ENCODE measurements at regions not wholly inside any gene's neighbourhood (a gene's known extent, or its start where the extent isn't known, plus 50 kb on each side); places are given as distances from the start of the nearest gene placed in this dataset.

DNA sequence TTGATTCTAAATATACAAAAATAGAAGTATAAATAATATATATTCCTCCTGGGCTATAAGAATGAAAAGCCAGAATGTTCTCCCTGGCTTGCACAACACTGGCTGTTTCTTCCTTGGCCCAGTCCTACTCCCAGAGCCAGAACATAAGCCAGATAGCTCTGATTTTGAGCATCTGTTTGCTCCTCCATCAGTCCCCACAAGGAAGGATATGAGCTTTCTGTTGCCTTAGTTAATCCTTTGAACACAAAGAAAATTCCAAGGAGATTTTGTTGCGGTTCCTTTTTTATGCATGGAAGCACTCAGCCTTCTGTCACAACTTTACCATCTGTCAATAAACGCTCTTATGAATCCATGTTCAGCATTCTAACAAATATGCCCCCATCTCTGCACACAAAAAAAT, 361.8 kb downstream of the IPMK start:
- no peak overlapping the region for H3K27ac ChIP-seq (replicated peaks)
- H3K4me3 ChIP-seq = no peak overlapping the region
- no peaks in the 10 kb centered on the region for H3K27me3 ChIP-seq (ENCODE audit: low read depth)
- DNase-seq = no peak
- TF ChIP-seq, protein P1, sequence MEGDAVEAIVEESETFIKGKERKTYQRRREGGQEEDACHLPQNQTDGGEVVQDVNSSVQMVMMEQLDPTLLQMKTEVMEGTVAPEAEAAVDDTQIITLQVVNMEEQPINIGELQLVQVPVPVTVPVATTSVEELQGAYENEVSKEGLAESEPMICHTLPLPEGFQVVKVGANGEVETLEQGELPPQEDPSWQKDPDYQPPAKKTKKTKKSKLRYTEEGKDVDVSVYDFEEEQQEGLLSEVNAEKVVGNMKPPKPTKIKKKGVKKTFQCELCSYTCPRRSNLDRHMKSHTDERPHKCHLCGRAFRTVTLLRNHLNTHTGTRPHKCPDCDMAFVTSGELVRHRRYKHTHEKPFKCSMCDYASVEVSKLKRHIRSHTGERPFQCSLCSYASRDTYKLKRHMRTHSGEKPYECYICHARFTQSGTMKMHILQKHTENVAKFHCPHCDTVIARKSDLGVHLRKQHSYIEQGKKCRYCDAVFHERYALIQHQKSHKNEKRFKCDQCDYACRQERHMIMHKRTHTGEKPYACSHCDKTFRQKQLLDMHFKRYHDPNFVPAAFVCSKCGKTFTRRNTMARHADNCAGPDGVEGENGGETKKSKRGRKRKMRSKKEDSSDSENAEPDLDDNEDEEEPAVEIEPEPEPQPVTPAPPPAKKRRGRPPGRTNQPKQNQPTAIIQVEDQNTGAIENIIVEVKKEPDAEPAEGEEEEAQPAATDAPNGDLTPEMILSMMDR (IDR thresholded peaks at IDR 0.05; ENCODE audit: borderline replicate concordance) = no peak
- no peaks in the 10 kb centered on the region for H3K36me3 ChIP-seq
- peaks cover 8% of the 10 kb centered on the region for H3K9me3 ChIP-seq (replicated peaks)
- H3K4me1 ChIP-seq = no peaks in the 10 kb centered on the region
- intact Hi-C loops (cut with micrococcal nuclease) = no loop called here

DNA sequence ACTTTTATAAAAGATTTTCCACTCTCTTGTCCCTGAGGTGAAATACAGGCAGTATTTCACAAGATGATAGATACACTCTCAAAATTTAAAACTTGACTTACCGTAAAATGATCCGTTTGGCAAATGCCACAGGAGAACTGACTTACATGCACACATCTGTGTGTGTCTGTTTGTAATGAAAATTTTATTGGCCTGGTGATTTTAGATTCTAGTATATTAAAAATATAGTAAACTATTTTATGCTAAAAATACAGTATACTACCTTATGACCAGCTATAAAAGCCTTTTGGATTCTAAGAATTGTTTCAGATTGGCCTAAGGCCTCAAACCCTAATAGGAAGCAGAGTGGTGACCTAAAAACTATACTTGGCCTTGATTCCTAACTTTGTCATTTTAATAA, 362.7 kb downstream of the IPMK start:
- no peak for DNase-seq

DNA sequence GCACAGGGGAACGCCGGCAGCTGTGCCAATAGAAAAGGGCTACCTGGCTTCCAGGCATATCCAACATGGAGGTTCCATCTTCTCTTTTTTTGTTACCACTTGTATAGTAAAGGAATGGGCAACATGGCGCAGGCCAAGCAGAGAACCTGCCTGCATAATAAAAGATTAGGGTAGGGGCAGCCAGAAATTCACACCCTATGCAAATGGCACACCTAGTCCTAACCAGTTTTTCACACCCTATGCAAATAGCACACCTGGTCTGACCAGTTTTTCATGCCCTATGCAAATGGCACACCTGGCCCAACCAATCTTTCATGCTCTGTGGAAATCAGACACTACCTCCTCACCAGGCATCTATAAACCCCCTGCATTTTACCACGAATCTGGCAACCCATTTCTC, 369.5 kb downstream of the IPMK start:
- Histone ChIP-seq H3K9me3 (replicated peaks) (peaks cover 9% of the 10 kb centered on the region), H3K27ac (replicated peaks) (no peak overlapping the region), H3K36me3 (no peaks in the 10 kb centered on the region), H3K4me3 (no peak overlapping the region), H3K27me3 (ENCODE audit: low read depth) (no peaks in the 10 kb centered on the region), H3K4me1 (no peaks in the 10 kb centered on the region)
- TF ChIP-seq, protein P1 (IDR thresholded peaks at IDR 0.05; ENCODE audit: borderline replicate concordance) = no peak
- intact Hi-C loops (cut with micrococcal nuclease) = no loop called here
- DNase-seq = no peak

More for the DNA sequence above, 362.7 kb downstream of the IPMK start:
- Histone ChIP-seq H3K4me3 (no peak overlapping the region), H3K9me3 (replicated peaks) (peaks cover 9% of the 10 kb centered on the region), H3K4me1 (no peaks in the 10 kb centered on the region), H3K36me3 (no peaks in the 10 kb centered on the region), H3K27ac (replicated peaks) (no peak overlapping the region), H3K27me3 (ENCODE audit: low read depth) (no peaks in the 10 kb centered on the region)
- intact Hi-C loops (cut with micrococcal nuclease) = no loop called here
- TF ChIP-seq, protein P1 (IDR thresholded peaks at IDR 0.05; ENCODE audit: borderline replicate concordance) = no peak

DNA sequence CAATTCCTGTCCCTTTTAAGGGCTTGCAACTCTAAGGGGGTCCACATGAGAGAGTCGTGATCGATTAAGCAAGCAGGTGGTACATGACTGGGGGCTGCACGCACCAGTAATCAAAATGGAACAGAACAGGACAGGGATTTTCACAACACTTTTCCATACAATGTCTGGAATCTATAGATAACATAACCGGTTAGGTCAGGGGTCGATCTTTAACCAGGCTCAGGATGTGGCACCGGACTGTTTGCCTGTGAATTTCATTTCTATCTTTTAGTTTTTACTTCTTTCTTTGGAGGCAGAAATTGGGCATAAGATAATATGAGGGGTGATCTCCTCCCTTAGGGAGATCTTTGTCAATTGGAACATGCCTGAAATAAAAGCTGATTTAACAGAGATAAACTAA, 370.1 kb downstream of the IPMK start:
- Histone ChIP-seq H3K36me3 (no peaks in the 10 kb centered on the region), H3K9me3 (replicated peaks) (peaks cover 9% of the 10 kb centered on the region), H3K27ac (replicated peaks) (no peak overlapping the region), H3K4me3 (no peak overlapping the region), H3K27me3 (ENCODE audit: low read depth) (no peaks in the 10 kb centered on the region), H3K4me1 (no peaks in the 10 kb centered on the region)
- no peak for DNase-seq
- TF ChIP-seq, protein P1 (IDR thresholded peaks at IDR 0.05; ENCODE audit: borderline replicate concordance) = no peak
- intact Hi-C loops (cut with micrococcal nuclease) = no loop called here

DNA sequence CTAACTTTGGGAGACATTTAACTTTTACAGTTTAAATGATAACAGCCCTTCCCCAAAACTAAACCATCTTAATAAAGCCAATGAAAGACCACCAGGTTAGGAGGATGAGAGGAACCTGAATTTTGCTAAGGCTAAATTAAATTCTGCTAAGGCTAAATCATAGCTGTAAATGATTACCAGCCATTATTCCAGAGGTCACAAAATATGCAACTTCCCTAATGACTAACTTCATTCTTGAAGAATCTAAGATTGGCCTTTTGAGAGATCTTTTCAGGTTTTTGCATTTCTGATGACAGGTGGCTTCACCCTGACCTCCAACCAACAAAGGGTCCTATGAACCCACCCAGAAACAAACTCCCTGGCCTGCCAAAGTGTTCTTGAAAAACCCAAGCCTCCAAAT, 373.3 kb downstream of the IPMK start:
- TF ChIP-seq, protein P1 (IDR thresholded peaks at IDR 0.05; ENCODE audit: borderline replicate concordance) = no peak
- no peak for DNase-seq
- Histone ChIP-seq H3K27ac (replicated peaks) (no peak overlapping the region), H3K9me3 (replicated peaks) (no peaks in the 10 kb centered on the region), H3K36me3 (no peaks in the 10 kb centered on the region), H3K4me3 (no peak overlapping the region), H3K4me1 (no peaks in the 10 kb centered on the region), H3K27me3 (ENCODE audit: low read depth) (no peaks in the 10 kb centered on the region)
- intact Hi-C loops (cut with micrococcal nuclease) = no loop called here

Data from left ventricle myocardium inferior (tissue), 1 donor.